Stomach (tissue), 8 donors: ENCODE measurements at regions not wholly inside any gene's neighbourhood (a gene's known extent, or its start where the extent isn't known, plus 50 kb on each side); places are given as distances from the start of the nearest gene placed in this dataset.
A peak's percentile ranks its signal among the peaks of the same experiment; 100 is the strongest.
"Not testable (repeated sequence)": the region's sequence is repeated elsewhere in the genome, so short reads cannot be mapped to it uniquely, and the experiment has no call there.

Experiments used
- DNase-seq, 2 donors: peaks; one replicate each; pipeline versions ENCODE4 v3.0.0 to v3.0.0-alpha.2; 2013 to 2019
- H3K27ac ChIP-seq, 5 donors: fragments of 200-600 bp in 4 of 5; sonication (generic) in 4 of 5; one replicate each; pipeline ENCODE4 v1.5.1; 2013 to 2019; ENCODE audit warnings: mild to moderate bottlenecking in 1 of 5, moderate library complexity in 1 of 5
- H3K27me3 ChIP-seq, 3 donors: fragments of 200-600 bp; sonication (generic); one replicate each; pipeline ENCODE4 v1.5.1; 2017 to 2019; ENCODE audit warnings: mixed run types in 1 of 3
- H3K36me3 ChIP-seq, 4 donors: fragments of 200-600 bp; sonication (generic); 1 replicate in 3 of 4; 2 replicates in 1 of 4; pipeline ENCODE4 v1.5.1; 2016 to 2019
- H3K4me1 ChIP-seq, 4 donors: fragments of 200-600 bp; sonication (generic); one replicate each; pipeline ENCODE4 v1.5.1; 2016 to 2019
- H3K4me3 ChIP-seq, 4 donors: fragments of 200-600 bp; sonication (generic) in 3 of 4; one replicate each; pipeline ENCODE4 v1.5.1; 2016 to 2019; ENCODE audit warnings: mild to moderate bottlenecking in 1 of 4
- H3K9me3 ChIP-seq, 4 donors: fragments of 200-600 bp; sonication (generic); one replicate each; pipeline ENCODE4 v1.5.1; 2016 to 2019
- CTCF ChIP-seq, 7 experiments: fragments of 450-650 bp in 4 of 7; fragments of 200-600 bp in 3 of 7; sonication (generic) in 3 of 7; IDR thresholded peaks; one replicate each; pipeline ENCODE4 v1.5.1; 2016 to 2019; ENCODE audit warnings: antibody characterized with exemption in 7 of 7, control low read depth in 2 of 7, mild to moderate bottlenecking in 1 of 7
- EP300 ChIP-seq: sonication (generic); formaldehyde crosslinking; IDR thresholded peaks from one replicate; pipeline ENCODE4 v1.6.1; 2017; ENCODE audit warnings: antibody characterized with exemption
- POLR2A ChIP-seq, 4 donors: fragments of 450-650 bp; IDR thresholded peaks; one replicate each; pipeline ENCODE4 v1.6.1; 2016; ENCODE audit warnings: antibody characterized with exemption in 4 of 4, control low read depth in 2 of 4, mild to moderate bottlenecking in 1 of 4, moderate library complexity in 1 of 4
- POLR2AphosphoS5 ChIP-seq, 3 donors: sonication (generic); formaldehyde crosslinking; IDR thresholded peaks; one replicate each; pipeline ENCODE4 v1.6.1; 2016; ENCODE audit warnings: antibody characterized with exemption in 3 of 3
- WGBS, 5 donors: extraction: QIAGEN DNeasy Blood & Tissue Kit in 3 of 5; methylation state at CpG; one replicate each; pipeline versions ENCODE4 v1.1.5 to v1.1.7; 2013 to 2018; 5-methylcytosine and 5-hydroxymethylcytosine counted together
- intact Hi-C: fragments of 100-400 bp; cut with DNase I; formaldehyde crosslinking; loops from one replicate; pipeline ENCODE4 v1.15.1; 2023; ENCODE audit warnings: low total_unique reads
- donor health status: healthy with polysubstance abuse.
- donor health status: Bipolar disorder and iron deficiency.
- donor health status: healthy.

- Histone ChIP-seq H3K9me3 (no peaks in the 10 kb centered on the region), H3K27ac (no peak overlapping the region), H3K4me3 (no peak overlapping the region), H3K4me1 (no peaks in the 10 kb centered on the region), H3K27me3 (no peaks in the 10 kb centered on the region), H3K36me3 (no peaks in the 10 kb centered on the region)
- intact Hi-C loops, result no loop called here
- no peak for DNase-seq
- WGBS, 5 donors, result 76 to 86% (median 80%) methylated on average over 3 of the region's 3 CpGs
- no peak for TF ChIP-seq EP300
- no peak for TF ChIP-seq POLR2AphosphoS5 (IDR thresholded peaks at IDR 0.05)
- TF ChIP-seq POLR2A (IDR thresholded peaks at IDR 0.05), result no peak
- no peak for TF ChIP-seq CTCF (IDR thresholded peaks at IDR 0.05)
Observed at GRCh38 chr5:51802551-51803184, 419.4 kb downstream of the ISL1 start.

GRCh38 chr5:51806677-51807076, 423.4 kb downstream of the ISL1 start:
- H3K27me3 ChIP-seq, result no peaks in the 10 kb centered on the region
- no peaks in the 10 kb centered on the region for H3K36me3 ChIP-seq
- intact Hi-C loops, result no loop called here
- H3K4me1 ChIP-seq, result peaks cover 0 to 11% (median 0%) of the 10 kb centered on the region in 4 donors
- 59 to 67% (median 66%) methylated on average over 2 of the region's 2 CpGs for WGBS, 5 donors
- no peak overlapping the region for H3K27ac ChIP-seq
- no peak overlapping the region for H3K4me3 ChIP-seq
- TF ChIP-seq CTCF (IDR thresholded peaks at IDR 0.05) (no peak), POLR2AphosphoS5 (IDR thresholded peaks at IDR 0.05) (no peak), POLR2A (IDR thresholded peaks at IDR 0.05) (no peak), EP300 (no peak)
- no peak for DNase-seq
- H3K9me3 ChIP-seq, result no peaks in the 10 kb centered on the region

GRCh38 chr5:51810592-51810991, 427.3 kb downstream of the ISL1 start:
- Histone ChIP-seq H3K4me3 (no peak overlapping the region), H3K9me3 (no peaks in the 10 kb centered on the region), H3K36me3 (no peaks in the 10 kb centered on the region), H3K27me3 (no peaks in the 10 kb centered on the region), H3K27ac (no peak overlapping the region), H3K4me1 (peaks cover 0 to 11% (median 0%) of the 10 kb centered on the region in 4 donors)
- 19 to 33% (median 24%) methylated on average over 3 of the region's 3 CpGs for WGBS, 5 donors
- intact Hi-C loops, result no loop called here
- no peak for DNase-seq
- TF ChIP-seq EP300 (no peak), CTCF (IDR thresholded peaks at IDR 0.05) (no peak), POLR2AphosphoS5 (IDR thresholded peaks at IDR 0.05) (no peak), POLR2A (IDR thresholded peaks at IDR 0.05) (no peak)

GRCh38 chr5:51811883-51812471, 428.7 kb downstream of the ISL1 start:
- intact Hi-C loops, result no loop called here
- Histone ChIP-seq H3K27me3 (no peaks in the 10 kb centered on the region), H3K27ac (no peak overlapping the region), H3K4me1 (peaks cover 0 to 11% (median 0%) of the 10 kb centered on the region in 4 donors), H3K36me3 (no peaks in the 10 kb centered on the region), H3K9me3 (no peaks in the 10 kb centered on the region), H3K4me3 (no peak overlapping the region)
- no peak for TF ChIP-seq POLR2AphosphoS5 (IDR thresholded peaks at IDR 0.05)
- no peak for TF ChIP-seq CTCF (IDR thresholded peaks at IDR 0.05)
- TF ChIP-seq EP300, result no peak
- no peak for TF ChIP-seq POLR2A (IDR thresholded peaks at IDR 0.05)
- WGBS, 5 donors, result 60 to 74% (median 66%) methylated on average over 4 of the region's 4 CpGs
- peak in 1 of 2 donors; percentile 17 for DNase-seq

GRCh38 chr5:51814817-51815216, 431.6 kb downstream of the ISL1 start:
- DNase-seq, H3K27me3 ChIP-seq, H3K9me3 ChIP-seq, H3K27ac ChIP-seq, H3K36me3 ChIP-seq, intact Hi-C loops, H3K4me3 ChIP-seq: not testable (repeated sequence)
- H3K4me1 ChIP-seq, result peaks cover 0 to 12% (median 0%) of the 10 kb centered on the region in 4 donors
- WGBS, 5 donors, result 82 to 95% (median 89%) methylated on average over 3 of the region's 3 CpGs
